ENCODE measurements at regions not wholly inside any gene's neighbourhood (a gene's known extent, or its start where the extent isn't known, plus 50 kb on each side); places are given as distances from the start of the nearest gene placed in this dataset.

GRCh38 chr10:6347391-6347951 lies 144.7 kb downstream of the PFKFB3 start:
- TF ChIP-seq CTCF (IDR thresholded peaks at IDR 0.05) (no peak), POLR2A (IDR thresholded peaks at IDR 0.05) (no peak), EP300 (IDR thresholded peaks at IDR 0.05) (no peak)

All from ovary (tissue), 3 donors.